GM12892 (cell line): ENCODE measurements at regions not wholly inside any gene's neighbourhood (a gene's known extent, or its start where the extent isn't known, plus 50 kb on each side); places are given as distances from the start of the nearest gene placed in this dataset.

Experiments
- POLR2A ChIP-seq: IDR thresholded peaks from 2 replicates; pipeline ENCODE4 v1.6.1; 2011; ENCODE audit warnings: low read depth, low read length, control low read depth
- POLR2AphosphoS5 ChIP-seq: IDR thresholded peaks from 2 replicates; pipeline ENCODE4 v1.6.1; 2011; ENCODE audit warnings: low read depth, low read length, control low read depth
- TAF1 ChIP-seq: IDR thresholded peaks from 2 replicates; pipeline ENCODE4 v1.6.1; 2011; ENCODE audit warnings: low read depth, mild to moderate bottlenecking, control low read depth, low read length, borderline replicate concordance

- TF ChIP-seq TAF1 (no peak), POLR2A (no peak), POLR2AphosphoS5 (no peak)
These were observed 633.2 kb downstream of the TNS3 start for GRCh38 chr7:46948716-46949115.
